DMS114 treated with DMSO at 0.1 percent for 48 hours (cell line): ENCODE measurements at regions not wholly inside any gene's neighbourhood (a gene's known extent, or its start where the extent isn't known, plus 50 kb on each side); places are given as distances from the start of the nearest gene placed in this dataset.

Experiments used
- DNase-seq: peaks from one replicate; lab custom pipeline; 2025; ENCODE audit not compliant: unreplicated experiment; lab: John Stamatoyannopoulos, UW

GRCh38 chr6:140105857-140106256, 731.4 kb upstream of the CITED2 start:
- peak; percentile 55 for DNase-seq

DNA sequence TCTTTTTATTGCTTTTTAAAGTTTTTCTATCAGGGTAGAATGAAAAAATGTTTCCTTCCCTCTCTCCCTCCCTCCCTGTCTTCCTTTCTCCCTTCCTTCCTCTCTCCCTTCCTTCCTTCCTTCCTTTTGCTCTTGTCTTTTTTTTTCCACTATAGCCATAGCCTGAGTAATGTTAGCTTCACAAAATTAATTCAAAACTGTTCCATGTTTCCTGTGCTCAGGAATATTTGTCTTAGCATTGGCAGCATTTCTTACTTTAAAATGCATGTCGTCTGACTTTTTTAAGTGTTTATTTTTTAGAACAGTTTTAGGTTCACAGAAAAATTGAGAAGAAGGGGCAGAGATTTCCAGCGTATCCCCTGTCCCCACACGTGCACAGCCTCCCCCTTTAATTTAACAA, 730.8 kb upstream of the CITED2 start:
- no peak for DNase-seq

DNA sequence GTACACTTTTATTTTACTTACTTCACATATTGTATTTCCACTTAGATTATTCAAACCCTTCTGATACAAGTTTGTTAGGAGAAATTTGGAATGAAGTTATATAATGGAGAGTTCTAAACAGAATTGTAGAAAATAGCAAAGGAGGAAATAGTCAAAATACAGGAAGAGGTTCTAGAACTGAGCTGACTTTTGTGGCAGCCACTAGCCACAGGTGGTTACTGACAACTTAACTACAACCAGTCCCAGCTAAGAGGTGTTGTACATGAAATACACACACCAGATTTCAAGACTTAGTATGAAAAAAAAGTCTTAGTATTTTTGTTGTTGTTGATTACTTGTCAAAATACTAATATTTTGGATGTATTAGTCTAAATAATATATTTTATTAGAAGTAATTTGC, 727.4 kb upstream of the CITED2 start:
- DNase-seq = no peak

- no peak for DNase-seq
Measured at GRCh38 chr6:140101367-140101766, 726.9 kb upstream of the CITED2 start.

DNA sequence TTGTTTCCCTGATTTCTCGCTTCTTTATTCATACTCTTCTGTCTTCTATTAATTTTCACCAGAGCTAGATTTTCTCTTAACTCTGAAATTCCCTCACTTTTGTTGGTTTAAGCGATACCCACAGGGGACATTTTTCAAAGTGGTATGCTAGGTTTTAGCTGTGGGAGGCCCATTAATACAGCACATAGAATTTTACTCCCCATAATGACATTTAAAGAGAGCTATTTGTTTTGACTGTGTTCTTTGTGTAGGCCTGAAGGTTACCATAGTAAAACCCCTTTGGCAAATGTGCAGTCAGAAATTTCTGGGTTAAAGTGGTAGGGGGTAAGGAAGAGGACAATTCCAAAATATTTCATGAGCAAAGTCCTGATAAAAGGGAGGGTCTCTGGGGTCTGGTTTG, 721.1 kb upstream of the CITED2 start:
- DNase-seq = no peak

DNA sequence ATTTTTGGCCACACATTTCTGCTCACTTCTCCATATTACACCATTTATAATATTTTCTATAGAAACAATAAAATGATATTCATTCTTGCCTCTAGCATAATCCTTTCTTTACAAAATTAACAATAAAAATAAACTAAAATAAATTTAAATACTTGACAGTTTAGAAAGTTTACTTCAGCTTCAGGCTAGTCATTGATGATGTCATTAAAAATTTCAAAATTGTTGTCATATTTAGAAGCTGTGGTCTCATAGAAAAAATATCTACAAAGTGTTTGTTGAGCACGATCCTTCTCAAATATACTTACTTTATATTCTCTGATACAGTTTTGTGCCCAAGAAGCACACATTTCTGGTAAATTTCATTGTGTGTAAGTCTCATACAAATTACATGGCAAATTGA, 717.4 kb upstream of the CITED2 start:
- no peak for DNase-seq

GRCh38 chr6:140090871-140091270, 716.4 kb upstream of the CITED2 start:
- no peak for DNase-seq

GRCh38 chr6:140083375-140083774, 708.9 kb upstream of the CITED2 start:
- DNase-seq = no peak

GRCh38 chr6:140082867-140083297, 708.4 kb upstream of the CITED2 start:
- peak; percentile 39 for DNase-seq

- DNase-seq = peak; percentile 78
Measured at GRCh38 chr6:140079328-140079727, 704.9 kb upstream of the CITED2 start.

- DNase-seq = peak; percentile 81
Measured at GRCh38 chr6:140078561-140079125, 704.2 kb upstream of the CITED2 start.

DNA sequence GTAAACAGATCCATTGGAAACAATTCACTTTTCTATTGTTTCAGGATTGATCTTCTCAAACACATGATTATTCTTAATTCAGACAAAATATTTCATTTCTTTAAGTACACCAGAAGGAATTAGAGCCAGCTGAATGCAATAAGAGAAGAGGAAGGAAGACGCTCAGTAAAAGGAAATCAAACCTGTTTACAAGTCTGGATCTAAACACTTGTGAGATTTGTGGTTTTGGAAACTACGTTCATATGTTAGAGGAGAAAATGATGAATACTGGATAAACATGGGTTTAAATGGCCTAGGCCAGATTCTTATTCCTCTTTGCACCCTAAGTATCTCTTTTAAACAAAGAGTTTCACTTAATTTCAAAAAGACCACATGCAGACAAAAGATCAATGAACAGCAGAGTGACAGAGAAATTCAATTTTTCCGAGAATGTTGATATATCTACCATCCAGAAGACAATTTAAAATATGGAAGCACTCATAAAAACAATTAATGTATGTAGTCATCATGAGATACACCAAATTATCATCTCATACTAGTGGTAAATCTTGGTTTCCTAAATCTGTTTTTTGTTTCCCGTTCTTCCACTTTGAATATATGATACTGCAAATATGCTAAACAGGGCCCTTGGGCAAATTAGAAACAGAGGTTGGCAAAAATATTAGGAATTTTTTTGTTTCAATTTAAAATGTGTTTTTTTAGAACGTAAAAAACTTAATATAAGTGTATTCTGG, 703.5 kb upstream of the CITED2 start:
- DNase-seq = peak; percentile 74

DNA sequence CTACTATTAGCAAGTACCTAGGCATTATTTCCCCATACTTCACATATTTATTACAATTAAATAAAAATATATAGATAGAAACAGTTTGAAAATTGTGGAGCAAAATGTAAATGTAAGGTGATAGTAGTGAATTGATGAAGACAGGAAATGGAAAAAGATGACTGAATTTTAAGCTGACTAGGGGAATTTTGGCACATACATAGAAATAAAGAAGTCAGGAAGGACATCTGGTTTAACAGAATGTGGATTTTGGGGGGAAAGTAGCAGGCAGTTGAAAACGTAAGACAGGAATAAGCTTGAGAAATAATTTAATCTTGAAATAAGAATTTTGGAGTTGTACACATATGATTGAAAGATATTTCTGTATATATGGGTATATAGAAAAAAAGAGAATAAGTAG, 701.7 kb upstream of the CITED2 start:
- no peak for DNase-seq

DNA sequence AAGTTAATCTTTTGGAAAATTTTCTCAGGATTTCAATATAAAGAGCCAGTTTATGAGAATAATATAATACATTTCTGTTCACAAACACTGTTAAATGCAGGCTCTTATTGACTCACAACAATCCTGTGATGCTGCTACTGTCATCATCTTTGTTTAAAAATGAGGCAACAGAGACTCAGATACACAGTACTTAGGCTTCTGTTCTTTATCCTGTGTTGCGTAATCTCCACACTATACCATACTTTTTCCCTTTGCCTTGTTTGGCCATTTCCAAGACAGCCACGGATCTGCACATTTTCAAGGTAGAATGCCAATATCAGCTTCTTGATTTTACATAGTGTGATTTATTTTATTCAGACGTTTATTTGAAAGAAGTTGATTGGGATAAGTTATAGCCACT, 699.0 kb upstream of the CITED2 start:
- no peak for DNase-seq

GRCh38 chr6:140071601-140072062, 697.2 kb upstream of the CITED2 start:
- peak; percentile 88 for DNase-seq

DNA sequence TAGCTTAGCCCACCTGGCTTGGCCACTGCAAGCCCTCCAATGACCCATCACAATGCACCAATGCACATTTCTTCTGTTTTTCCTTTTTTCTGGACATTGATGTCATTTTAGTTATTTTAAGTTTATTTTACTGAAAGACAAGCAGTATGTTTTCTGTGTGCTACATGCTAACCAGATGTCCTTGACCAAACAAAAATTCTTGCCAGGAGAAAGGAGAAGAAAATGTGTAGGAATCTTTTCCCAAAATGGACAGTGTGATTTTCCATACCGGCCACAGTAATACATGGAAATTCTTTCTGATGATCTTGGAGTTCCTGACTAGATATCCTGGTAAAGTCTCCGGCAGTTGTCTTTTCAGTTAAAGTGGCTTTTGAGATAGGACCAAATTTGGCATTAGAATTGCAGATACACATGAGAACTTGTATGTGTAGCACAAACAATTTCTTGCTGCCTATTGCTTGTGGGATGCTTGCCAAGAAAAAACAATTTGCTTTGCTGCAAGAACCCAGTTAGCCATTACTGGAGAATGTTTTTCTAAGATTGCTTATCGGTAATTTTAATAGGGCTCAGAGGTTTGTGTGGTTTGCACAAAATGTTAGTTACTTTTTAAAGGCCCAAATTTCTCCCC, 696.5 kb upstream of the CITED2 start:
- DNase-seq = peak; percentile 88

GRCh38 chr6:140069576-140069975, 695.1 kb upstream of the CITED2 start:
- no peak for DNase-seq

DNA sequence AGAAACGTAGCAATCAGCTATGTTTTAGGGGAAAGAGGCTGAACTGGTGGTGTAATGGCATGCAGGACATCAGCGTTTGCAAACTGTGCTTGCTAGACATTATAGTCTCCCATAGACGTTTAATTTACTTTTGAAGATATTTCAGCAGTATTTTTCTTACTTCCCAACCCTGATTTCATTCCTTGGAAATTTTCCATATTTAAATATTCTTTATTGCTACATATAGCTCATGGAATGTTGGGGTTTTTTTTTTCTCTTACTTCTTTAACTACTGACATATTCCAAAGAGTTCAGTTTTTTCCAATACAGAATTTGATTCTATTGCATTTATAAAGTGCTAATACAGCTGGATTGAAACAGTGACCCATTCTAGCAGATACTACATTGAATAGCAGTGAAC, 694.4 kb upstream of the CITED2 start:
- no peak for DNase-seq

DNA sequence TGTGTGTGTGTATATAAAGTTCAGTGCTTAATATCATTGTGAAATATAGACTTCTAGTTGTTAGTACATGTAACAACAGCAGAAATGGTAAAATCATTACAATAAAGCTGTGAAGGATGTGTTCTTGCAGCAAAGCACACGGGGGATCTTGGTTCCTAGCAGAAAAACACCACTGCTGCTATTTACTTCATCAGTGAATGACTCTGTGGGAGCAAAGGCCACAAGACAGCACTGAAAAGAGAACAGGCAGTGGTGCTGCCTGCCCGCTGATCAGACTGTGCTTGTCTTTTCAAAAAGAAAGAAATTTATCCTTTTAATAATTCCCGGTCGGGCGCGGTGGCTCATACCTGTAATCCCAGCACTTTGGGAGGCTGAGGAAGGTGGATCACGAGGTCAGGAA, 689.9 kb upstream of the CITED2 start:
- DNase-seq = no peak

- DNase-seq = no peak
Measured at GRCh38 chr6:140063021-140063399, 688.6 kb upstream of the CITED2 start.

DNA sequence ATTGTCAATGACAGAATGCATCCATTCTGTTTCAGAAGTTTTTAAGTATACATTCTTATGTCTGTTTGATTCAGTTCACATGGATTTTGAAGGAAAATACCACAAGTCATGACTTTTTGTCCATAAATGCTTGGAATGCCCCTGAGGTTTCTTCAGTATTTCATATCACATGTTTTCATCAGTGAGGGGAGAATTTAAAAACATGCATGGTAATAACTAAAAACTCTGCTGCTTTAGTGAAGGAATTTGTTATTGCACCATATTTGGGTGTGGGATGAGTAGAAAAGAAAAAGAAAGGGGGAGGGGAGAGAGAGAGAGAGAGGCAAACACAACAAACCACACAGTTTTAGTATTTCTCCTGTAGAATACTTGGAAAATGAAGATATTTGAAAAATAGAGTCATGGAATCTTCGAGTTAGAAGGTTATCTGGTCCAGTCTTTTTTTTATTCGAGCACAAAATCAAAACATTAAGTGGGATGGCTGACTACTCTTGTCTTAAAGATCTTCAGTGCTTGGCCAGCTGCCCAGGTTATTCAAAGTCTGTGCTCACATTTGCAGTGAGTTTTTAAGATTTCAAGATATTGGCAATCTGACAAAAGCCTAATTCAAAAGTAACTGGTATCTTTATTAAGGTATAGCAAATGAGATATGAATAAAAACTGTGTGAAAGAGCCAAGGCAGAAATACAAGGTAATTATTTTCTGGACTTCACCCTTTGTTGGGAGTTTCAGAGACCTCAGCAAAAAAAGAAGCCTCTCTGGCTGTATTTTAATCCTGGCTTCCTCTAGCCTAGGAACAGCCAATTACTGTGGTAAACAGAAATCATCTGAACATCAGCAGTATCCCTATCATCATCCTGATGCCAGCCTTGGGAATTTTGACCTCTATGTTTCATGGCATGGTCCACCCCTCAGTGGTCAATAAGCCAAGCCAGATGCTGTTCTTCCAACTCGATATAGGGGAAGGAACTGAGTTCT, 687.9 kb upstream of the CITED2 start:
- DNase-seq = no peak
